GM12873 (cell line): ENCODE measurements at regions not wholly inside any gene's neighbourhood (a gene's known extent, or its start where the extent isn't known, plus 50 kb on each side); places are given as distances from the start of the nearest gene placed in this dataset.

Experiments used
- CTCF ChIP-seq: IDR thresholded peaks from 2 replicates; pipeline ENCODE4 v1.5.1; 2012; ENCODE audit warnings: low read depth, mild to moderate bottlenecking, moderate library complexity, low read length, control low read depth; ENCODE audit not compliant: insufficient read depth; ENCODE audit errors: missing control alignments

GRCh38 chr20:7589164-7589563 lies 351.1 kb downstream of the HAO1 start:
- no peak for TF ChIP-seq CTCF

GRCh38 chr20:7596541-7596940 lies 343.7 kb downstream of the HAO1 start:
- TF ChIP-seq CTCF: no peak

- no peak for TF ChIP-seq CTCF
These were observed 338.8 kb downstream of the HAO1 start for GRCh38 chr20:7601431-7601830.

- no peak for TF ChIP-seq CTCF
These were observed 333.3 kb downstream of the HAO1 start for GRCh38 chr20:7606941-7607340.

- TF ChIP-seq CTCF: no peak
These were observed 332.0 kb downstream of the HAO1 start for GRCh38 chr20:7608250-7608649.

GRCh38 chr20:7609251-7609650 lies 331.0 kb downstream of the HAO1 start:
- TF ChIP-seq CTCF: no peak

GRCh38 chr20:7610681-7611080 lies 329.6 kb downstream of the HAO1 start:
- no peak for TF ChIP-seq CTCF
